Liver (tissue), 8 donors: ENCODE measurements at regions not wholly inside any gene's neighbourhood (a gene's known extent, or its start where the extent isn't known, plus 50 kb on each side); places are given as distances from the start of the nearest gene placed in this dataset.

ENCODE experiments used
- DNase-seq: peaks from one replicate; pipeline ENCODE4 v3.0.0-alpha.2; 2017; ENCODE audit warnings: low spot score
- H3K27ac ChIP-seq, 2 donors: one replicate each; pipeline ENCODE4 v1.7.0; 2013; ENCODE audit warnings: inconsistent platforms in 2 of 2, low read length in 2 of 2, control low read depth in 1 of 2, low read depth in 1 of 2, mild to moderate bottlenecking in 1 of 2
- H3K27me3 ChIP-seq, 4 donors: one replicate each; pipeline versions ENCODE4 v1.6.1 to v1.7.0; 2013; ENCODE audit warnings: low read length in 3 of 4, inconsistent platforms in 1 of 4, mild to moderate bottlenecking in 1 of 4, moderate library complexity in 1 of 4; ENCODE audit not compliant: control insufficient read depth in 4 of 4, insufficient read depth in 4 of 4
- H3K36me3 ChIP-seq, 4 donors: one replicate each; pipeline versions ENCODE4 v1.6.1 to v1.7.0; 2013; ENCODE audit warnings: low read length in 3 of 4, mild to moderate bottlenecking in 3 of 4, low read depth in 1 of 4, moderate library complexity in 1 of 4; ENCODE audit not compliant: control insufficient read depth in 4 of 4, insufficient read depth in 3 of 4
- H3K4me1 ChIP-seq, 4 donors: one replicate each; pipeline versions ENCODE4 v1.6.1 to v1.7.0; 2013; ENCODE audit warnings: low read length in 3 of 4, mild to moderate bottlenecking in 3 of 4, moderate library complexity in 1 of 4; ENCODE audit not compliant: control insufficient read depth in 4 of 4, insufficient read depth in 4 of 4
- H3K4me3 ChIP-seq, 3 donors: one replicate each; pipeline versions ENCODE4 v1.6.1 to v1.7.0; 2013; ENCODE audit warnings: low read length in 3 of 3, control low read depth in 1 of 3, low read depth in 1 of 3, mild to moderate bottlenecking in 1 of 3
- H3K9ac ChIP-seq, 2 donors: one replicate each; pipeline ENCODE4 v1.7.0; 2013; ENCODE audit warnings: low read length in 2 of 2, mild to moderate bottlenecking in 2 of 2, moderate library complexity in 2 of 2, control low read depth in 1 of 2, low read depth in 1 of 2
- H3K9me3 ChIP-seq, 4 donors: one replicate each; pipeline versions ENCODE4 v1.6.1 to v1.7.0; 2013; ENCODE audit warnings: low read length in 3 of 4; ENCODE audit not compliant: control insufficient read depth in 4 of 4
- EGR1 ChIP-seq, 2 donors: IDR thresholded peaks; 2 replicates each; pipeline ENCODE4 v1.6.1; 2016 to 2018; ENCODE audit warnings: antibody characterized with exemption in 2 of 2, low read depth in 2 of 2
- FOXA1 ChIP-seq: IDR thresholded peaks from 2 replicates; pipeline ENCODE4 v1.6.1; 2016; ENCODE audit warnings: antibody characterized with exemption
- FOXA2 ChIP-seq: IDR thresholded peaks from 2 replicates; pipeline ENCODE4 v1.6.1; 2016; ENCODE audit warnings: antibody characterized with exemption
- GABPA ChIP-seq, 2 donors: IDR thresholded peaks in 1 of 2; conservative IDR thresholded peaks in 1 of 2; 2 replicates each; pipeline ENCODE4 v1.6.1; 2016; ENCODE audit warnings: antibody characterized with exemption in 2 of 2, mild to moderate bottlenecking in 1 of 2, moderate library complexity in 1 of 2
- HNF4A ChIP-seq, 2 donors: conservative IDR thresholded peaks; 2 replicates each; pipeline ENCODE4 v1.6.1; 2016; ENCODE audit warnings: antibody characterized with exemption in 2 of 2, mild to moderate bottlenecking in 2 of 2
- HNF4G ChIP-seq: IDR thresholded peaks from 2 replicates; pipeline ENCODE4 v1.6.1; 2016; ENCODE audit warnings: antibody characterized with exemption
- JUND ChIP-seq, 2 donors: IDR thresholded peaks; 2 replicates each; pipeline ENCODE4 v1.6.1; 2016; ENCODE audit warnings: antibody characterized with exemption in 2 of 2
- NR2F2 ChIP-seq: IDR thresholded peaks from 2 replicates; pipeline ENCODE4 v1.6.1; 2016; ENCODE audit warnings: antibody characterized with exemption
- RAD21 ChIP-seq, 2 donors: IDR thresholded peaks; 2 replicates each; pipeline ENCODE4 v1.6.1; 2016; ENCODE audit warnings: antibody characterized with exemption in 2 of 2, mild to moderate bottlenecking in 2 of 2
- RXRA ChIP-seq, 2 donors: IDR thresholded peaks; 2 replicates each; pipeline ENCODE4 v1.6.1; 2017 to 2018; ENCODE audit warnings: antibody characterized with exemption in 2 of 2, mild to moderate bottlenecking in 1 of 2
- SP1 ChIP-seq: IDR thresholded peaks from 2 replicates; pipeline ENCODE4 v1.6.1; 2018; ENCODE audit warnings: antibody characterized with exemption, mild to moderate bottlenecking
- TAF1 ChIP-seq: conservative IDR thresholded peaks from 2 replicates; pipeline ENCODE4 v1.6.1; 2016; ENCODE audit warnings: antibody characterized with exemption, mild to moderate bottlenecking
- YY1 ChIP-seq: IDR thresholded peaks from 2 replicates; pipeline ENCODE4 v1.6.1; 2016; ENCODE audit warnings: antibody characterized with exemption, mild to moderate bottlenecking
- WGBS: extraction: QIAGEN DNeasy Blood & Tissue Kit; methylation state at CpG from one replicate; pipeline ENCODE4 v1.1.7; 2013; 5-methylcytosine and 5-hydroxymethylcytosine counted together
- TF ChIP-seq, protein P1 (sequence below): IDR thresholded peaks from 2 replicates; pipeline ENCODE4 v1.6.1; 2016; ENCODE audit warnings: antibody characterized with exemption, mild to moderate bottlenecking
- TF ChIP-seq, protein P2 (sequence below): fragments of 150-350 bp; IDR thresholded peaks from 2 replicates; pipeline ENCODE4 v1.5.1; 2017; ENCODE audit warnings: improper control_type of control experiment, low read depth, low read length; ENCODE audit not compliant: missing input control
- TF ChIP-seq, protein P3 (sequence below): IDR thresholded peaks from 2 replicates; pipeline ENCODE4 v1.6.1; 2016; ENCODE audit warnings: antibody characterized with exemption
- TF ChIP-seq, protein P4 (sequence below): IDR thresholded peaks from 2 replicates; pipeline ENCODE4 v1.6.1; 2016; ENCODE audit warnings: antibody characterized with exemption
- TF ChIP-seq, protein P5 (sequence below): IDR thresholded peaks from 2 replicates; pipeline ENCODE4 v1.6.1; 2016; ENCODE audit warnings: antibody characterized with exemption
- donor health status: healthy.
- donor health status: healthy.
- donor health status: healthy.
- donor health status: healthy.
- donor health status: healthy.

DNA sequence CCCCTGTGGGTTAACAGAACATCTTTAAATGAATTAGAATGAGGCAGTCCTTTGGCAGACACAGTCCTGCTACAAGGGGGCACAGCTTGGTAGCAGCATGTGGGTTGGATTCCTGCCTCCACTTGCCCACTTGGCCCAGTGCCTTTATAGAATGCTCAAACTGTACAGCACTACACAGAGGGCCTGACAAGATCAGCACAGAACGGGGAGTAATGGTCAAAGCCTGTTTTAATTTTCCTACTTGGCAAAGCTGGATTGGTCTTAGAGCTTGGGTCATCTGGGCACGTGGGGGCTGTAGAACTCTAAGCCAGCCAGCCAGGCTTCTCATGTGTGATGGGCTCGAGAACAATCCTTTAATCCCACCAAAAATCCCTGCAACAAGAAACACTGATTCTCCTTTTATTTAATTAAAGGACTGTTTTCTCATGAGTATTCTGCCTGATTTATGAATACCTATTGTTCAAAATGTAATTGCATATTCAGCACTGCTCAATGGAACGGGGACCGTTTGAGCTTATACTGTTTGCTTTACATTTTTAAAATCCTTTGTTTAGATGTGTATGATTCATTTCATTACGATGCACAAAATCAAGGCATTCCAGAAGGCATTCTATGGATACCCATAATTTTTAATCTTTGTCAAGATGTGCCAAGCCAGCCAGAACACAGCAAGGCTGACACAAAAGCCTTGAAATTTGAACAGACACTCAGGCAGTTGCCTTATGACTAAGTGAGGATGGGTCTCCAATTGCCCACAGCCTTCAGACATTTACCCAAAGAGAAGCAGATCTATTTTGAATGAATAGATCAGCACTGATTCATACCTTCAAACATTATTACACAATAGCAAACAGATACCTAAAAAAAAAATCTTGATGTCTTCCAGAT, 249.3 kb upstream of the TGFBR2 start (continued):
- TF ChIP-seq, protein P1, sequence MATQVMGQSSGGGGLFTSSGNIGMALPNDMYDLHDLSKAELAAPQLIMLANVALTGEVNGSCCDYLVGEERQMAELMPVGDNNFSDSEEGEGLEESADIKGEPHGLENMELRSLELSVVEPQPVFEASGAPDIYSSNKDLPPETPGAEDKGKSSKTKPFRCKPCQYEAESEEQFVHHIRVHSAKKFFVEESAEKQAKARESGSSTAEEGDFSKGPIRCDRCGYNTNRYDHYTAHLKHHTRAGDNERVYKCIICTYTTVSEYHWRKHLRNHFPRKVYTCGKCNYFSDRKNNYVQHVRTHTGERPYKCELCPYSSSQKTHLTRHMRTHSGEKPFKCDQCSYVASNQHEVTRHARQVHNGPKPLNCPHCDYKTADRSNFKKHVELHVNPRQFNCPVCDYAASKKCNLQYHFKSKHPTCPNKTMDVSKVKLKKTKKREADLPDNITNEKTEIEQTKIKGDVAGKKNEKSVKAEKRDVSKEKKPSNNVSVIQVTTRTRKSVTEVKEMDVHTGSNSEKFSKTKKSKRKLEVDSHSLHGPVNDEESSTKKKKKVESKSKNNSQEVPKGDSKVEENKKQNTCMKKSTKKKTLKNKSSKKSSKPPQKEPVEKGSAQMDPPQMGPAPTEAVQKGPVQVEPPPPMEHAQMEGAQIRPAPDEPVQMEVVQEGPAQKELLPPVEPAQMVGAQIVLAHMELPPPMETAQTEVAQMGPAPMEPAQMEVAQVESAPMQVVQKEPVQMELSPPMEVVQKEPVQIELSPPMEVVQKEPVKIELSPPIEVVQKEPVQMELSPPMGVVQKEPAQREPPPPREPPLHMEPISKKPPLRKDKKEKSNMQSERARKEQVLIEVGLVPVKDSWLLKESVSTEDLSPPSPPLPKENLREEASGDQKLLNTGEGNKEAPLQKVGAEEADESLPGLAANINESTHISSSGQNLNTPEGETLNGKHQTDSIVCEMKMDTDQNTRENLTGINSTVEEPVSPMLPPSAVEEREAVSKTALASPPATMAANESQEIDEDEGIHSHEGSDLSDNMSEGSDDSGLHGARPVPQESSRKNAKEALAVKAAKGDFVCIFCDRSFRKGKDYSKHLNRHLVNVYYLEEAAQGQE = no peak
- TF ChIP-seq RXRA (IDR thresholded peaks at IDR 0.05) = no peak

DNA sequence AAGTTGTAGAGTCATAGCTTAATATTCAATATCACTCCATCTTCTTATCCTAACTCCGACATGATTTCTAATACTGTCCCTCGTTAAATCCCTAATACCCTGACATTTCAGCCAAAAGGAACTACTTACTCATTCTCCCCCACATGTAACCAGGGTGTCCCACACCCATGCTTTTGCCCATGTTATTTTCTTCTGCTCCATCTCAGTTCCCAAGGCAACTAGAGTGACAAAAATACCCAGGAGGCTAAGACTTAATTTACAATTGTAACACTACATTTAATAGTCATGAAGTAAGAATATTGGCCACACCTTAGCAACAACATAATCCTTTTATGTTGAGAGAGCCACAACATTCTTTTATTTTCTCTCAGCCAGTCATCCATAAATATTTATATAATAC, 248.5 kb upstream of the TGFBR2 start:
- no peak for TF ChIP-seq FOXA2
- TF ChIP-seq HNF4A (conservative IDR thresholded peaks at IDR 0.05) = no peak
- no peak for TF ChIP-seq SP1
- no peak for TF ChIP-seq JUND (IDR thresholded peaks at IDR 0.05)
- TF ChIP-seq, protein P1 = no peak
- TF ChIP-seq NR2F2 = no peak
- no peak for TF ChIP-seq YY1
- TF ChIP-seq, protein P2, sequence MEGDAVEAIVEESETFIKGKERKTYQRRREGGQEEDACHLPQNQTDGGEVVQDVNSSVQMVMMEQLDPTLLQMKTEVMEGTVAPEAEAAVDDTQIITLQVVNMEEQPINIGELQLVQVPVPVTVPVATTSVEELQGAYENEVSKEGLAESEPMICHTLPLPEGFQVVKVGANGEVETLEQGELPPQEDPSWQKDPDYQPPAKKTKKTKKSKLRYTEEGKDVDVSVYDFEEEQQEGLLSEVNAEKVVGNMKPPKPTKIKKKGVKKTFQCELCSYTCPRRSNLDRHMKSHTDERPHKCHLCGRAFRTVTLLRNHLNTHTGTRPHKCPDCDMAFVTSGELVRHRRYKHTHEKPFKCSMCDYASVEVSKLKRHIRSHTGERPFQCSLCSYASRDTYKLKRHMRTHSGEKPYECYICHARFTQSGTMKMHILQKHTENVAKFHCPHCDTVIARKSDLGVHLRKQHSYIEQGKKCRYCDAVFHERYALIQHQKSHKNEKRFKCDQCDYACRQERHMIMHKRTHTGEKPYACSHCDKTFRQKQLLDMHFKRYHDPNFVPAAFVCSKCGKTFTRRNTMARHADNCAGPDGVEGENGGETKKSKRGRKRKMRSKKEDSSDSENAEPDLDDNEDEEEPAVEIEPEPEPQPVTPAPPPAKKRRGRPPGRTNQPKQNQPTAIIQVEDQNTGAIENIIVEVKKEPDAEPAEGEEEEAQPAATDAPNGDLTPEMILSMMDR = no peak
- TF ChIP-seq EGR1 (IDR thresholded peaks at IDR 0.05; ENCODE audit: low read depth in 2 of 2) = no peak
- TF ChIP-seq, protein P3, sequence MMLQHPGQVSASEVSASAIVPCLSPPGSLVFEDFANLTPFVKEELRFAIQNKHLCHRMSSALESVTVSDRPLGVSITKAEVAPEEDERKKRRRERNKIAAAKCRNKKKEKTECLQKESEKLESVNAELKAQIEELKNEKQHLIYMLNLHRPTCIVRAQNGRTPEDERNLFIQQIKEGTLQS = no peak
- no peak for TF ChIP-seq HNF4G
- TF ChIP-seq RAD21 (IDR thresholded peaks at IDR 0.05) = no peak
- TF ChIP-seq, protein P4, sequence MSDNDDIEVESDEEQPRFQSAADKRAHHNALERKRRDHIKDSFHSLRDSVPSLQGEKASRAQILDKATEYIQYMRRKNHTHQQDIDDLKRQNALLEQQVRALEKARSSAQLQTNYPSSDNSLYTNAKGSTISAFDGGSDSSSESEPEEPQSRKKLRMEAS = no peak
- TF ChIP-seq, protein P5, sequence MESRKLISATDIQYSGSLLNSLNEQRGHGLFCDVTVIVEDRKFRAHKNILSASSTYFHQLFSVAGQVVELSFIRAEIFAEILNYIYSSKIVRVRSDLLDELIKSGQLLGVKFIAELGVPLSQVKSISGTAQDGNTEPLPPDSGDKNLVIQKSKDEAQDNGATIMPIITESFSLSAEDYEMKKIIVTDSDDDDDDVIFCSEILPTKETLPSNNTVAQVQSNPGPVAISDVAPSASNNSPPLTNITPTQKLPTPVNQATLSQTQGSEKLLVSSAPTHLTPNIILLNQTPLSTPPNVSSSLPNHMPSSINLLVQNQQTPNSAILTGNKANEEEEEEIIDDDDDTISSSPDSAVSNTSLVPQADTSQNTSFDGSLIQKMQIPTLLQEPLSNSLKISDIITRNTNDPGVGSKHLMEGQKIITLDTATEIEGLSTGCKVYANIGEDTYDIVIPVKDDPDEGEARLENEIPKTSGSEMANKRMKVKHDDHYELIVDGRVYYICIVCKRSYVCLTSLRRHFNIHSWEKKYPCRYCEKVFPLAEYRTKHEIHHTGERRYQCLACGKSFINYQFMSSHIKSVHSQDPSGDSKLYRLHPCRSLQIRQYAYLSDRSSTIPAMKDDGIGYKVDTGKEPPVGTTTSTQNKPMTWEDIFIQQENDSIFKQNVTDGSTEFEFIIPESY = no peak
- TF ChIP-seq FOXA1 = no peak
- no peak for TF ChIP-seq GABPA (IDR thresholded peaks at IDR 0.05 in 1 of 2, conservative IDR thresholded peaks at IDR 0.05 in 1 of 2)
- TF ChIP-seq TAF1 = no peak
- TF ChIP-seq RXRA (IDR thresholded peaks at IDR 0.05) = no peak
- no peak for DNase-seq
- Histone ChIP-seq H3K9me3 (no peaks in the 10 kb centered on the region), H3K27me3 (no peaks in the 10 kb centered on the region), H3K27ac (no peak overlapping the region), H3K4me3 (no peak overlapping the region), H3K36me3 (no peaks in the 10 kb centered on the region), H3K9ac (no peak overlapping the region), H3K4me1 (no peaks in the 10 kb centered on the region)
- WGBS = 91% methylated on average over 2 of the region's 2 CpGs
